Upper lobe of left lung (tissue), 6 donors: ENCODE measurements at regions not wholly inside any gene's neighbourhood (a gene's known extent, or its start where the extent isn't known, plus 50 kb on each side); places are given as distances from the start of the nearest gene placed in this dataset.

Source experiments
- ATAC-seq, 2 donors: fragments of 200-7000 bp; cut with Tn5 transposase; one replicate each; pipeline ENCODE4 v1.9.1; 2022; ENCODE audit warnings: mild to moderate bottlenecking in 2 of 2, moderate library complexity in 2 of 2; ENCODE audit not compliant: low FRiP score in 2 of 2
- DNase-seq, 2 donors: peaks; one replicate each; pipeline ENCODE4 v3.0.0-alpha.2; 2019 to 2020
- H3K27ac ChIP-seq, 4 donors: fragments of 200-600 bp; sonication (generic); one replicate each; pipeline ENCODE4 v1.5.1; 2016 to 2019
- H3K27me3 ChIP-seq, 4 donors: fragments of 200-600 bp; sonication (generic); one replicate each; pipeline ENCODE4 v1.5.1; 2017 to 2019
- H3K36me3 ChIP-seq, 4 donors: fragments of 200-600 bp; sonication (generic); one replicate each; pipeline ENCODE4 v1.5.1; 2016 to 2019
- H3K4me1 ChIP-seq, 4 donors: fragments of 200-600 bp; sonication (generic); one replicate each; pipeline ENCODE4 v1.5.1; 2018 to 2019
- H3K4me3 ChIP-seq, 4 donors: fragments of 200-600 bp; sonication (generic); one replicate each; pipeline ENCODE4 v1.5.1; 2017 to 2019; ENCODE audit warnings: mild to moderate bottlenecking in 2 of 4, moderate library complexity in 1 of 4
- H3K9me3 ChIP-seq, 4 donors: fragments of 200-600 bp; sonication (generic); one replicate each; pipeline ENCODE4 v1.5.1; 2018 to 2019
- CTCF ChIP-seq, 6 experiments: fragments of 450-650 bp in 4 of 6; fragments of 200-600 bp in 2 of 6; sonication (generic) in 2 of 6; IDR thresholded peaks; one replicate each; pipeline ENCODE4 v1.5.1; 2016 to 2019; ENCODE audit warnings: antibody characterized with exemption in 6 of 6
- EP300 ChIP-seq, 4 donors: sonication (generic); formaldehyde crosslinking; IDR thresholded peaks; one replicate each; pipeline ENCODE4 v1.5.1; 2017; ENCODE audit warnings: antibody characterized with exemption in 4 of 4, control low read depth in 2 of 4
- POLR2A ChIP-seq, 4 donors: fragments of 450-650 bp; IDR thresholded peaks; one replicate each; pipeline ENCODE4 v1.5.1; 2016 to 2017; ENCODE audit warnings: antibody characterized with exemption in 4 of 4, mild to moderate bottlenecking in 2 of 4
- POLR2AphosphoS5 ChIP-seq, 2 donors: sonication (generic); formaldehyde crosslinking; IDR thresholded peaks; one replicate each; pipeline ENCODE4 v1.5.1; 2017; ENCODE audit warnings: antibody characterized with exemption in 2 of 2
- WGBS, 2 donors: methylation state at CpG; one replicate each; pipeline ENCODE4 v1.1.5; 2017 to 2018; 5-methylcytosine and 5-hydroxymethylcytosine counted together
- donor health status: DM: no; HTN: no; CAD: no; lungs with moderate emphysema.
- donor health status: DM: no; HTN: yes; CAD: no; lungs with severe emphysema.

- ATAC-seq = no peak
- TF ChIP-seq EP300 (IDR thresholded peaks at IDR 0.05) (no peak), POLR2AphosphoS5 (IDR thresholded peaks at IDR 0.05) (no peak), POLR2A (IDR thresholded peaks at IDR 0.05) (no peak), CTCF (IDR thresholded peaks at IDR 0.05) (no peak)
- WGBS, 2 donors = 65 to 70% methylated on average over 3 of the region's 3 CpGs
These were observed 621.2 kb downstream of the KCNA4 start for GRCh38 chr11:29395555-29396072.

GRCh38 chr11:29389793-29390192 lies 627.0 kb downstream of the KCNA4 start:
- no peaks in the 10 kb centered on the region for H3K27me3 ChIP-seq
- ATAC-seq (no peak), DNase-seq (no peak)
- H3K9me3 ChIP-seq = peaks cover 0 to 3% (median 0%) of the 10 kb centered on the region in 4 donors
- H3K27ac ChIP-seq = no peak overlapping the region
- no peak for TF ChIP-seq EP300 (IDR thresholded peaks at IDR 0.05)
- TF ChIP-seq POLR2AphosphoS5 (IDR thresholded peaks at IDR 0.05) = no peak
- no peak for TF ChIP-seq CTCF (IDR thresholded peaks at IDR 0.05)
- no peak for TF ChIP-seq POLR2A (IDR thresholded peaks at IDR 0.05)
- 82 to 89% methylated on average over 1 of the region's 1 CpG for WGBS, 2 donors
- no peak overlapping the region for H3K4me3 ChIP-seq
- H3K4me1 ChIP-seq = no peaks in the 10 kb centered on the region
- no peaks in the 10 kb centered on the region for H3K36me3 ChIP-seq

More at GRCh38 chr11:29395555-29396072, 621.2 kb downstream of the KCNA4 start:
- DNase-seq = no peak
- H3K9me3 ChIP-seq = no peaks in the 10 kb centered on the region
- H3K27me3 ChIP-seq = no peaks in the 10 kb centered on the region
- H3K27ac ChIP-seq = no peak overlapping the region
- H3K36me3 ChIP-seq = no peaks in the 10 kb centered on the region
- no peaks in the 10 kb centered on the region for H3K4me1 ChIP-seq
- no peak overlapping the region for H3K4me3 ChIP-seq

- H3K27ac ChIP-seq = no peak overlapping the region
- no peak overlapping the region for H3K4me3 ChIP-seq
- H3K9me3 ChIP-seq = peaks cover 0 to 4% (median 1%) of the 10 kb centered on the region in 4 donors
- DNase-seq (no peak), ATAC-seq (no peak)
- no peaks in the 10 kb centered on the region for H3K4me1 ChIP-seq
- H3K36me3 ChIP-seq = no peaks in the 10 kb centered on the region
- WGBS, 2 donors = 56 to 63% methylated on average over 1 of the region's 1 CpG
- TF ChIP-seq CTCF (IDR thresholded peaks at IDR 0.05) (no peak), EP300 (IDR thresholded peaks at IDR 0.05) (no peak), POLR2AphosphoS5 (IDR thresholded peaks at IDR 0.05) (no peak), POLR2A (IDR thresholded peaks at IDR 0.05) (no peak)
- no peaks in the 10 kb centered on the region for H3K27me3 ChIP-seq
These were observed 643.1 kb downstream of the KCNA4 start for GRCh38 chr11:29373725-29374124.

GRCh38 chr11:29368126-29368525 lies 648.7 kb downstream of the KCNA4 start:
- TF ChIP-seq CTCF (IDR thresholded peaks at IDR 0.05) = no peak
- no peak for TF ChIP-seq POLR2A (IDR thresholded peaks at IDR 0.05)
- TF ChIP-seq POLR2AphosphoS5 (IDR thresholded peaks at IDR 0.05) = no peak
- no peak for TF ChIP-seq EP300 (IDR thresholded peaks at IDR 0.05)
- DNase-seq (no peak), ATAC-seq (no peak)
- no peaks in the 10 kb centered on the region for H3K9me3 ChIP-seq
- no peaks in the 10 kb centered on the region for H3K27me3 ChIP-seq
- no peak overlapping the region for H3K27ac ChIP-seq
- H3K4me3 ChIP-seq = no peak overlapping the region
- no peaks in the 10 kb centered on the region for H3K4me1 ChIP-seq
- no peaks in the 10 kb centered on the region for H3K36me3 ChIP-seq
- whole genome bisulfite sequencing, 2 donors = 48 to 50% methylated on average over 5 of the region's 5 CpGs

- no peaks in the 10 kb centered on the region for H3K36me3 ChIP-seq
- no peak overlapping the region for H3K4me3 ChIP-seq
- no peaks in the 10 kb centered on the region for H3K27me3 ChIP-seq
- H3K4me1 ChIP-seq = no peaks in the 10 kb centered on the region
- H3K27ac ChIP-seq = no peak overlapping the region
- no peak for ATAC-seq
- DNase-seq = no peak
- no peaks in the 10 kb centered on the region for H3K9me3 ChIP-seq
- WGBS, 2 donors = 49 to 67% methylated on average over 2 of the region's 2 CpGs
- TF ChIP-seq POLR2AphosphoS5 (IDR thresholded peaks at IDR 0.05) (no peak), POLR2A (IDR thresholded peaks at IDR 0.05) (no peak), CTCF (IDR thresholded peaks at IDR 0.05) (no peak), EP300 (IDR thresholded peaks at IDR 0.05) (no peak)
These were observed 652.8 kb downstream of the KCNA4 start for GRCh38 chr11:29364006-29364405.
